HFF-Myc (cell line): ENCODE measurements at regions not wholly inside any gene's neighbourhood (a gene's known extent, or its start where the extent isn't known, plus 50 kb on each side); places are given as distances from the start of the nearest gene placed in this dataset.

Source experiments
- DNase-seq: peaks from one replicate; pipeline ENCODE4 v3.0.0-alpha.2; 2011; ENCODE audit warnings: low read depth; ENCODE audit errors: extremely low read depth
- H3K4me3 ChIP-seq: replicated peaks from 2 replicates; pipeline ENCODE4 v1.5.1; 2011; ENCODE audit warnings: low read depth, mild to moderate bottlenecking, control low read depth, low read length
- TF ChIP-seq, protein P1 (sequence below): IDR thresholded peaks from 2 replicates; pipeline ENCODE4 v1.5.1; 2012; ENCODE audit warnings: mild to moderate bottlenecking, low read depth, low read length, control low read depth; ENCODE audit errors: missing control alignments

DNA sequence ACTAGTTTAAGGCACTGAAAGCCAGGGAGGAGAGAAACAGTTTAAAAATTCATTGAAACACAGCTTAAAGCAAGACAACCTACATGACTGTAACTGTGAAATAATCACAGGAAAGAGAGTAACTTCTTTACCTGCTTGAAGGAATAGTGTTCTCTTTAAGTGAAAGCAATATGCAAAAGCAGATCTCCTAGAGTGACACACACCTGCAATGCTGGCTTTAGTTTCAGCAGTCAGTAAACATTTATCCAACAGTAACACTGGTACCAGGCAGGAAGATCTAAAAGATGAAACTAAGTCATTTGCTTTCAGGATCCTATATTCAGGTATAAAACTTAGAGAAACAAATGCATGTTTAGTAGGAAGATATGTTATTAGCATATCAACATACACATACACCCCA lies 85.3 kb upstream of the PPM1H start:
- TF ChIP-seq, protein P1, sequence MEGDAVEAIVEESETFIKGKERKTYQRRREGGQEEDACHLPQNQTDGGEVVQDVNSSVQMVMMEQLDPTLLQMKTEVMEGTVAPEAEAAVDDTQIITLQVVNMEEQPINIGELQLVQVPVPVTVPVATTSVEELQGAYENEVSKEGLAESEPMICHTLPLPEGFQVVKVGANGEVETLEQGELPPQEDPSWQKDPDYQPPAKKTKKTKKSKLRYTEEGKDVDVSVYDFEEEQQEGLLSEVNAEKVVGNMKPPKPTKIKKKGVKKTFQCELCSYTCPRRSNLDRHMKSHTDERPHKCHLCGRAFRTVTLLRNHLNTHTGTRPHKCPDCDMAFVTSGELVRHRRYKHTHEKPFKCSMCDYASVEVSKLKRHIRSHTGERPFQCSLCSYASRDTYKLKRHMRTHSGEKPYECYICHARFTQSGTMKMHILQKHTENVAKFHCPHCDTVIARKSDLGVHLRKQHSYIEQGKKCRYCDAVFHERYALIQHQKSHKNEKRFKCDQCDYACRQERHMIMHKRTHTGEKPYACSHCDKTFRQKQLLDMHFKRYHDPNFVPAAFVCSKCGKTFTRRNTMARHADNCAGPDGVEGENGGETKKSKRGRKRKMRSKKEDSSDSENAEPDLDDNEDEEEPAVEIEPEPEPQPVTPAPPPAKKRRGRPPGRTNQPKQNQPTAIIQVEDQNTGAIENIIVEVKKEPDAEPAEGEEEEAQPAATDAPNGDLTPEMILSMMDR = no peak
- DNase-seq = no peak
- H3K4me3 ChIP-seq = no peak overlapping the region

DNA sequence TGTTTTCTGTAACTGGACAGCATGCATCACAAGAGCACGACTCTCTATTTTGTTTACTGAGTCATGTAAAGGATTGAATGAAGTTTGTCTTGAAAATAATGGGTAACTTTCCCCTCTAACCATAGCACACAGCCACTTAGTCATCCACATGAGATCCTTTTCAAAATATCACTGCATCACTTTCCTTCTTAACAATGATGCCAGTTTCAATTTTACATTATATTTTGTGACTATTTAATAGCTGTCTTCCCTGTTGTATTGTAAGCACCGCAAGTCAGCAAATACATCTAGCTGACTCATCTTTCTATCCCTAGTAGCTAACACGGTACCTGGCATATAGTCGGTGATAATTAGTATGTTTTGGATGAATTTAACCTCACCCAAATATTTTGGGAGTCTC lies 83.3 kb upstream of the PPM1H start:
- no peak for DNase-seq
- TF ChIP-seq, protein P1 = no peak
- H3K4me3 ChIP-seq = no peak overlapping the region

DNA sequence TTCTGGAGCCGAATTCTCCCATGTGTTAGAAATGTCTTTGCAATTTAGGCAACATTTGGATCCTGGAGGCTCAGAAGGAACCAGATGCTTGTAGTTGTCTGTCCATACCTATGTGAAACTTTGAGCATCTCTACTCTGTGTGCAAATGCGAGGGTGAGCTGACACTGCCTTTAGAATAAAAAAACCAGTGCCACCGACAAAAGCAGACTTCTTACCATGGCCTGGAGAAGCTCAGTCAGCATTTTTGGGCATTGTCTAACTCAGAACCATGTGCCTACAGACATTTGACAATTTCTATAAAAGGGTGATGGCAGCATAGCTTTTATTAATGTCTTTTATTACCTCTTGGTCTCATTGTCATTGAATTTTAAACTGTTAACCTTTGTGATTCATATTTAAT lies 78.4 kb upstream of the PPM1H start:
- TF ChIP-seq, protein P1 = no peak
- H3K4me3 ChIP-seq = no peak overlapping the region
- DNase-seq = no peak

DNA sequence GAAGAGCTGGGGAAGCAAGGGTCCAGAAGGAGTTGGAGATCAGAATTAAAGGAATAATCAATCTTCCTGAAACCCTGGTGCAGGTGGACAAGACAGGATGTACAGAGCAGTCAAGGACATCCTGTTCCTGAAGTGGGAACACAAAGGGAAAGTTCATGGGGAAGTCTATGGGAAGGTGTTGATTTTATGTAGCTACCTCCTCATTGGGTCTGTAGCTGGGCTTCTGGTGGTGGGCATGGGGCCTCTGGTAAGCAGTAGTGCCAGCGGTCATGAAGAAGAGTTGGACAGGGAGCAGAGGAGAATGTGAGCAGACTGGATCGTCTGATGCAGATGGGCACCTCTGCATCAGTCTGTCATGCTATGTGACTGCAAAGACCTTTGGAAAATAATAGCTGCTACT lies 75.7 kb upstream of the PPM1H start:
- DNase-seq = no peak
- TF ChIP-seq, protein P1 = no peak
- H3K4me3 ChIP-seq = no peak overlapping the region

DNA sequence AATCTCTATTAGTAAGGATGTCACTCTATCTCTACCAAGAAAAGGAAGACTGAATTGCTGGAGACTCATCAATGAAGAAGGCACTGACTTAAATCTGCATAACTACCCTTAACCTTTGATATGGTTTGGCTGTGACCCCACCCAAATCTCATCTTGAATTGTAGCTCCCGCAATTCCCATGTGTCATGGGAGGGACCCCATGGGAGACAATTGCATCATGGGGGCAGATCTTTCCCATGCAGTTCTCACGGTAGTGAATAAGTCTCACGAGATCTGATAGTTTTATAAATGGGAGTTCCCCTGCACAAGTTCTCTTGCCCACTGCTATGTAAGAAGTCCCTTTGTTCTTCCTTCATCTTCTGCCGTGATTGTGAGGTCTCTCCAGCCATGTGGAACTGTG lies 73.4 kb upstream of the PPM1H start:
- H3K4me3 ChIP-seq = no peak overlapping the region
- TF ChIP-seq, protein P1 = no peak
- DNase-seq = no peak

DNA sequence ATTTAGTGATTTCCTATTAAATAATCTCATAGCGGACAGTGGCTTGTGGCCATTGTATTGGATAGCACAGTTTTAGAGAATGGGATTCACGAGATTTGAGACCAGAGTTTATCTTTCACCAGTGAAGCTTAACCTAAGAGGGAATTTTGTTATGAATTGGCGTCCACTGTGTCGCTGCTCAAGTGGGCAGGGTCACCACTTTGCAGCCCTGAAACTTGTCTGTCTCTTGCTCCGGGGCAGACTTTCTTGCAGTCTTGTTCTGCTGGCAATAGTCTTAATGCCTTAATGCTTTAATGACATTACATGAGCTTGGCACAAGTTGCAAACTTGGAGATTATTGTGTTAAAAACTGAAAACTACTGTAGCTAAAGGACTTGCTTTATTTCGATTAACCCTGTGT lies 72.8 kb upstream of the PPM1H start:
- no peak for DNase-seq
- TF ChIP-seq, protein P1 = no peak
- no peak overlapping the region for H3K4me3 ChIP-seq

DNA sequence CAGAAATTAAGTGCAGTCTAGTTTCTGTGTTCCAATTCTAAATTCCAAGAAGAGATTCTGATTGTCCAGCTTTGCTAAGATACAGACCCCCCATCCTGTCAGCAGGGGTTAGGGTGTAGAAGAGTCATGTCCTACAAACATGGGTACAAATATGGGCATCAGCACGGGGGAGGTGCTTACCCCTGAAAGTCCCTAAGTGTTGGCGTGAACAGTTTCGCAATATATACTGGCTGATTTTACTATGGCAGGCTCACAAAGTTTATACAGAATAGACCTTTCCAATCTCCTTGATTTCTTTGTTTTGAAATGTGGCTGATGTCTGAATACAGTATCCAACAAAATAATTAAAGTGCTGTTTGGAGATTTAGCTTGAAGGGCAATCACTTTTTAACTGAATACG lies 71.6 kb upstream of the PPM1H start:
- TF ChIP-seq, protein P1 = no peak
- no peak for DNase-seq
- no peak overlapping the region for H3K4me3 ChIP-seq
